K562 (cell line): ENCODE measurements at regions not wholly inside any gene's neighbourhood (a gene's known extent, or its start where the extent isn't known, plus 50 kb on each side); places are given as distances from the start of the nearest gene placed in this dataset.

Experiments used
- ELF4 ChIP-seq: fragments of 450-650 bp; formaldehyde crosslinking; IDR thresholded peaks from 2 replicates; pipeline ENCODE4 v1.4.0; 2022; ENCODE audit warnings: missing genetic modification characterization
- FOXJ3 ChIP-seq: sonication (generic); formaldehyde crosslinking; IDR thresholded peaks from 2 replicates; pipeline ENCODE4 v1.4.0; 2020; ENCODE audit warnings: mild to moderate bottlenecking, missing genetic modification reagents
- POLR3A ChIP-seq: IDR thresholded peaks from 2 replicates; pipeline ENCODE4 v1.6.1; 2011; ENCODE audit warnings: borderline replicate concordance, mild to moderate bottlenecking, moderate library complexity; ENCODE audit not compliant: insufficient read length, insufficient read depth; ENCODE audit errors: extremely low read depth
- SMARCE1 ChIP-seq: fragments of 450-650 bp; IDR thresholded peaks from 2 replicates; pipeline ENCODE4 v1.7.1; 2016; ENCODE audit warnings: mild to moderate bottlenecking
- TBL1XR1 ChIP-seq, 2 experiments: IDR thresholded peaks; 2 replicates each; pipeline ENCODE4 v1.6.1; 2012; ENCODE audit warnings: improper control_type of control experiment in 2 of 2, low read length in 2 of 2, mild to moderate bottlenecking in 1 of 2
- TF ChIP-seq, protein P1 (sequence below), 3 experiments: IDR thresholded peaks in 2 of 3; conservative IDR thresholded peaks in 1 of 3; 2 replicates each; pipeline ENCODE4 v1.5.1; 2011 to 2012; ENCODE audit warnings: low read length in 3 of 3, mild to moderate bottlenecking in 3 of 3, control low read depth in 2 of 3, improper control_type of control experiment in 1 of 3, inconsistent platforms in 1 of 3, low read depth in 1 of 3, mixed read lengths in 1 of 3, moderate library complexity in 1 of 3; ENCODE audit not compliant: insufficient read depth in 2 of 3

- TF ChIP-seq POLR3A: no peak
- TF ChIP-seq, protein P1, sequence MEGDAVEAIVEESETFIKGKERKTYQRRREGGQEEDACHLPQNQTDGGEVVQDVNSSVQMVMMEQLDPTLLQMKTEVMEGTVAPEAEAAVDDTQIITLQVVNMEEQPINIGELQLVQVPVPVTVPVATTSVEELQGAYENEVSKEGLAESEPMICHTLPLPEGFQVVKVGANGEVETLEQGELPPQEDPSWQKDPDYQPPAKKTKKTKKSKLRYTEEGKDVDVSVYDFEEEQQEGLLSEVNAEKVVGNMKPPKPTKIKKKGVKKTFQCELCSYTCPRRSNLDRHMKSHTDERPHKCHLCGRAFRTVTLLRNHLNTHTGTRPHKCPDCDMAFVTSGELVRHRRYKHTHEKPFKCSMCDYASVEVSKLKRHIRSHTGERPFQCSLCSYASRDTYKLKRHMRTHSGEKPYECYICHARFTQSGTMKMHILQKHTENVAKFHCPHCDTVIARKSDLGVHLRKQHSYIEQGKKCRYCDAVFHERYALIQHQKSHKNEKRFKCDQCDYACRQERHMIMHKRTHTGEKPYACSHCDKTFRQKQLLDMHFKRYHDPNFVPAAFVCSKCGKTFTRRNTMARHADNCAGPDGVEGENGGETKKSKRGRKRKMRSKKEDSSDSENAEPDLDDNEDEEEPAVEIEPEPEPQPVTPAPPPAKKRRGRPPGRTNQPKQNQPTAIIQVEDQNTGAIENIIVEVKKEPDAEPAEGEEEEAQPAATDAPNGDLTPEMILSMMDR (IDR thresholded peaks at IDR 0.05 in 2 of 3, conservative IDR thresholded peaks at IDR 0.05 in 1 of 3; ENCODE audit: insufficient read depth in 2 of 3, low read depth in 1 of 3, low read length in 3 of 3): no peak
- TF ChIP-seq ELF4 (CRISPR knock-in tag): no peak
- no peak for TF ChIP-seq TBL1XR1 (IDR thresholded peaks at IDR 0.05; ENCODE audit: low read length in 2 of 2)
- no peak for TF ChIP-seq SMARCE1
- TF ChIP-seq FOXJ3 (CRISPR knock-in tag): no peak
Observed at GRCh38 chr6:170114187-170114945, 176.5 kb downstream of the DLL1 start.
